ENCODE measurements at regions not wholly inside any gene's neighbourhood (a gene's known extent, or its start where the extent isn't known, plus 50 kb on each side); places are given as distances from the start of the nearest gene placed in this dataset.

GRCh38 chr1:240709676-240710075 lies 97.7 kb upstream of the GREM2 start:
- H3K36me3 ChIP-seq, result no peaks in the 10 kb centered on the region
- Mint-ChIP-seq H3K27ac (no peak overlapping the region), H3K36me3 (no peaks in the 10 kb centered on the region), H3K27me3 (ENCODE audit: insufficient read depth, low read depth) (no peaks in the 10 kb centered on the region), H3K9me3 (no peaks in the 10 kb centered on the region), H3K4me3 (no peak overlapping the region), H3K4me1 (no peaks in the 10 kb centered on the region)
- no peak overlapping the region for H2AFZ ChIP-seq (replicated peaks)
- H3K9me3 ChIP-seq (ENCODE audit: low read depth), result no peaks in the 10 kb centered on the region
- H3K79me2 ChIP-seq (ENCODE audit: low read depth), result no peaks in the 10 kb centered on the region
- no peak overlapping the region for H3K27ac ChIP-seq
- no peaks in the 10 kb centered on the region for H3F3A ChIP-seq (ENCODE audit: low read depth)
- no peak overlapping the region for H3K9ac ChIP-seq
- TF ChIP-seq, protein P1, sequence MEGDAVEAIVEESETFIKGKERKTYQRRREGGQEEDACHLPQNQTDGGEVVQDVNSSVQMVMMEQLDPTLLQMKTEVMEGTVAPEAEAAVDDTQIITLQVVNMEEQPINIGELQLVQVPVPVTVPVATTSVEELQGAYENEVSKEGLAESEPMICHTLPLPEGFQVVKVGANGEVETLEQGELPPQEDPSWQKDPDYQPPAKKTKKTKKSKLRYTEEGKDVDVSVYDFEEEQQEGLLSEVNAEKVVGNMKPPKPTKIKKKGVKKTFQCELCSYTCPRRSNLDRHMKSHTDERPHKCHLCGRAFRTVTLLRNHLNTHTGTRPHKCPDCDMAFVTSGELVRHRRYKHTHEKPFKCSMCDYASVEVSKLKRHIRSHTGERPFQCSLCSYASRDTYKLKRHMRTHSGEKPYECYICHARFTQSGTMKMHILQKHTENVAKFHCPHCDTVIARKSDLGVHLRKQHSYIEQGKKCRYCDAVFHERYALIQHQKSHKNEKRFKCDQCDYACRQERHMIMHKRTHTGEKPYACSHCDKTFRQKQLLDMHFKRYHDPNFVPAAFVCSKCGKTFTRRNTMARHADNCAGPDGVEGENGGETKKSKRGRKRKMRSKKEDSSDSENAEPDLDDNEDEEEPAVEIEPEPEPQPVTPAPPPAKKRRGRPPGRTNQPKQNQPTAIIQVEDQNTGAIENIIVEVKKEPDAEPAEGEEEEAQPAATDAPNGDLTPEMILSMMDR (IDR thresholded peaks at IDR 0.05), result no peak
- TF ChIP-seq EZH2 (IDR thresholded peaks at IDR 0.05) (no peak), EZH2phosphoT487 (IDR thresholded peaks at IDR 0.05) (no peak)
- no peak overlapping the region for H3K4me2 ChIP-seq
- no peaks in the 10 kb centered on the region for H4K20me1 ChIP-seq (ENCODE audit: low read depth)
- H3K4me3 ChIP-seq, result no peak overlapping the region
- no peaks in the 10 kb centered on the region for H3K27me3 ChIP-seq
- no peaks in the 10 kb centered on the region for H3K4me1 ChIP-seq
- DNase-seq (ENCODE audit: low spot score), result no peak

GRCh38 chr1:240706150-240706935 lies 94.4 kb upstream of the GREM2 start:
- H3K9me3 Mint-ChIP-seq, result no peaks in the 10 kb centered on the region
- Histone ChIP-seq H4K20me1 (ENCODE audit: low read depth) (no peaks in the 10 kb centered on the region), H3K9ac (no peak overlapping the region), H3K4me2 (no peak overlapping the region), H3K27ac (no peak overlapping the region), H3K36me3 (no peaks in the 10 kb centered on the region), H3K79me2 (ENCODE audit: low read depth) (no peaks in the 10 kb centered on the region), H3K4me3 (no peak overlapping the region), H3K4me1 (no peaks in the 10 kb centered on the region), H2AFZ (replicated peaks) (no peak overlapping the region), H3K9me3 (ENCODE audit: low read depth) (no peaks in the 10 kb centered on the region), H3K27me3 (no peaks in the 10 kb centered on the region), H3F3A (ENCODE audit: low read depth) (no peaks in the 10 kb centered on the region)
- TF ChIP-seq EZH2 (IDR thresholded peaks at IDR 0.05) (no peak), EZH2phosphoT487 (IDR thresholded peaks at IDR 0.05) (no peak)
- TF ChIP-seq, protein P1 (IDR thresholded peaks at IDR 0.05), result no peak
- no peak overlapping the region for H3K4me3 Mint-ChIP-seq
- H3K36me3 Mint-ChIP-seq, result no peaks in the 10 kb centered on the region
- no peaks in the 10 kb centered on the region for H3K4me1 Mint-ChIP-seq
- H3K27ac Mint-ChIP-seq, result no peak overlapping the region
- DNase-seq (ENCODE audit: low spot score), result no peak
- H3K27me3 Mint-ChIP-seq (ENCODE audit: insufficient read depth, low read depth), result no peaks in the 10 kb centered on the region

GRCh38 chr1:240705579-240705978 lies 93.6 kb upstream of the GREM2 start:
- Histone ChIP-seq H3K4me1 (no peaks in the 10 kb centered on the region), H4K20me1 (ENCODE audit: low read depth) (no peaks in the 10 kb centered on the region), H3K4me3 (no peak overlapping the region), H3K27ac (no peak overlapping the region), H3K9me3 (ENCODE audit: low read depth) (no peaks in the 10 kb centered on the region), H3K27me3 (no peaks in the 10 kb centered on the region), H2AFZ (replicated peaks) (no peak overlapping the region), H3K9ac (no peak overlapping the region), H3K4me2 (no peak overlapping the region), H3F3A (ENCODE audit: low read depth) (no peaks in the 10 kb centered on the region), H3K36me3 (no peaks in the 10 kb centered on the region), H3K79me2 (ENCODE audit: low read depth) (no peaks in the 10 kb centered on the region)
- Mint-ChIP-seq H3K4me3 (no peak overlapping the region), H3K27ac (no peak overlapping the region), H3K9me3 (no peaks in the 10 kb centered on the region), H3K27me3 (ENCODE audit: insufficient read depth, low read depth) (no peaks in the 10 kb centered on the region), H3K4me1 (no peaks in the 10 kb centered on the region), H3K36me3 (no peaks in the 10 kb centered on the region)
- DNase-seq (ENCODE audit: low spot score), result no peak
- TF ChIP-seq, protein P1 (IDR thresholded peaks at IDR 0.05), result no peak
- TF ChIP-seq EZH2 (IDR thresholded peaks at IDR 0.05), result no peak
- no peak for TF ChIP-seq EZH2phosphoT487 (IDR thresholded peaks at IDR 0.05)

All from neural progenitor cell (in vitro differentiated cells).